HG03442 (cell line): ENCODE measurements at regions not wholly inside any gene's neighbourhood (a gene's known extent, or its start where the extent isn't known, plus 50 kb on each side); places are given as distances from the start of the nearest gene placed in this dataset.
A peak's percentile ranks its signal among the peaks of the same experiment; 100 is the strongest.
"Not testable (repeated sequence)": the region's sequence is repeated elsewhere in the genome, so short reads cannot be mapped to it uniquely, and the experiment has no call there.

Experiments
- ATAC-seq: cut with Tn5 transposase; IDR thresholded peaks from one replicate; pipeline ENCODE4 v1.9.1; 2021; ENCODE audit warnings: mild to moderate bottlenecking, moderate library complexity; ENCODE audit not compliant: unreplicated experiment

- ATAC-seq: no peak
Observed at GRCh38 chr7:32228601-32229000, 158.4 kb upstream of the PDE1C start.

DNA sequence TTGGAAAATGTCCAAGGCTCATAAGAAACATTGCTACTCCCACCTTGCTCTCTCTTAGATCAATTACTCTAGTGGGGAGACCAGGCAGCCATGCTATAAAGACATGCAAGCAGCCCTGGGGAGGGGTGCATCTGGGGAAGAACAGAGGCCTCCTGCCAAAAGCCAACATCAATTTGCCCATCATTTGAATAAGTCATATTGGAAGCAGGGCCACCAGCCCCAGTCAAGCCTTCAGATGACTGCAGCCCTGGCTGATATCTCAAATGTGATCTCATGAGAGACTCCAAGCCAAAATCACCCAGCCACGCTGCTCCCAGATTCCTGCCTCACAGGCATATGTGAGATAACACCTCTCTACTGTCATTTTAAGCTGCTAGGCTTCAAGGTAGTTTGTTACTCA lies 157.5 kb upstream of the PDE1C start:
- ATAC-seq: no peak

DNA sequence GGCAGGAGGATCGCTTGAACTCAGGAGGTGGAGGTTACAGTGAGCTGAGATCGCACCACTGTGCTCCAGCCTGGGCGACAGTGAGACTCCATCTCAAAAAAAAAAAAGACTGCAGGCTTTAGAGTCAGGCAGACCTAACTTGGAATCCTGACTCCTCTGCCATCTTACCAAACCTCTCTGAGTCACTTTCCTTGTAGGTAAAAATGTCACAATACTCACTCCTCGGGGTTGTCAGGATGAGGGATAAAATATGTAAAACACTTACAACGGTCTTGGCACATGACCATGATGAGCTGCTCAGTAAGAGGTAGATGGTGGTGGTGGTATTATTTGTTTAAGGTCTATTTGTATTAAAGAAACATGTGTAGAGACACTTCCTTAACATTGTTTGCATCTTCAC lies 154.1 kb upstream of the PDE1C start:
- no peak for ATAC-seq

- ATAC-seq: no peak
Observed at GRCh38 chr7:32223721-32224120, 153.5 kb upstream of the PDE1C start.

GRCh38 chr7:32223071-32223650 lies 153.0 kb upstream of the PDE1C start:
- ATAC-seq: no peak

DNA sequence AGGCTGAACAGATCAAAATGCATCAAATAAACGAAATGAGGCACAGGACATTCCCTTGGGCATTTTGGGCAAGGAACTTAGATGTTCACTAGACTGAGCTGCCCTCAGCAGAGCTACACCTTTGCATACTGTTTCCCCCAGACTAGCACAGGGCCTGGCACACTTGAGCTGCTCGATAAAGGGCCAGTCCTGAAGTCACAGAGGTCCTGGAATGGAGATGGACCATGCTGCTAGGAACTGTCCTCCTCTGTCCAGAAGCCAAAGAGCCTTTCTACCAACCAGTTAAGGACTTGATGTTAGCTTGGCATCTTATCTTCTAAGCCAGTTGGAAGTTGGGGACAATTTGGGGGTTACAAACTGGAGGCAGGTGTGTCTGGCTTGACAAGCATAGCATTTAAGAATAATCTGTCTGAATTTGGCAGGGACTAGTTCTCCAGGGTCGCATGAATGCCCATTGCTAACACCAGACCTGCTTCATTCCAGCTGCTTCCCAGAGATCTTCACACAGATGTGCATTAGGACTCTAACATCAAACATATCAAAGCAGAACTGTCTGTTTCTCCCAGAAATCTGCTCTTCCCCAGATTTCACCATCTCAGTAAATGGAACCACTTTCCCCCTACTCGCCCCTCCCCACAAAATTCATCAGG lies 152.2 kb upstream of the PDE1C start:
- ATAC-seq: no peak

DNA sequence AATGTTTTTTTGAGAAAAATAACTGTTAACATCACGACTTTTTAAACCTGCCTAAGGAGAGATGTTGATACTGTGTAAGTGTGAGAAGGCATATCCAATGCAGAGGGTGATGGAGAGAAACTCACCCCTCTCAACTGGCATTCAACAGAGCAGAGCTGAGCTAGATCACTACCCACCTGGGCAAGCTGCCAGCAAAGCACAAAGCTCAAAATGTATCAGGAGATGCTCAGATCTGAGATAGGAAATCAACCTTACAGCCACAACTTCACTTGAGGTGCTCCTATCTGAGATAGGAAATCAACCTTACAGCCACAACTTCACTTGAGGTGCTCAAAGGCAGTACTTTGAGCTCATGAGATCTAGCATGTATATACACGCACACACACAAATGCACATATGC lies 151.5 kb upstream of the PDE1C start:
- ATAC-seq: no peak

DNA sequence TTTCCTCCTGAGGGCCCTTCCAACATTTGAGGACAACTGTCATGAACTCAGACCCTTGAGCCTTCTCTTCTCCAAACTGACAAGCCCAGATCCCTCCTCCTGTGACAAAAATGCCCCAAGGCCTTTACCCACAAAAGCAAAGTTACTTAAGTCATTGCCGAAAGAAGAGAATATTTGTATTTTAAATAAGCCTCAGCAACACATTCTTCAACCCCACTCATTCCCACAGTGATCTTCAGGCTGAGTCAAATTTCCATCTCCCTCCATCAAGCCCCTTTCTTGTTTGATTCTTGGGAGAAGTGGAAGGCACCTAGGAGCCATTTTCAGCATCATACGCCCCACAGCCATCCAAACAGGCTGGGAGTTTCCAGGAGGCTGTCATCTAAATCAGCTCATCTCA lies 150.8 kb upstream of the PDE1C start:
- ATAC-seq: no peak

DNA sequence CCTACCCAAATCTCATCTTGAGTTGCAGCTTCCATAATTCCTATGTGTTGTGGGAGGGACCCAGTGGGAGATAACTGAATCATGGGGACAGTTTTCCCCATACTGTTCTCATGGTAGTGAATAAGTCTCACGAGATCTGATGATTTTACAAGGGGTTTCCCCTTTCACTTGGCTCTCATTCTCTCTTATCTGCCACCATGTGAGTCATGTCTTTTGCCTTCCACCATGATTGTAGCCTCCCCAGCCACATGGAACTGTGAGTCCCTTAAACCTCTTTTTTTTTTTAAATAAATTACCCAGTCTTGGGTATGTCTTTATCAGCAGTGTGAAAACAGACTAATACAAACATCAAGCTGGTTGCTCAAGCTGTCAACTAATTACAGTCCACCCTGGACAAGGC lies 149.6 kb upstream of the PDE1C start:
- ATAC-seq: not testable (repeated sequence)

DNA sequence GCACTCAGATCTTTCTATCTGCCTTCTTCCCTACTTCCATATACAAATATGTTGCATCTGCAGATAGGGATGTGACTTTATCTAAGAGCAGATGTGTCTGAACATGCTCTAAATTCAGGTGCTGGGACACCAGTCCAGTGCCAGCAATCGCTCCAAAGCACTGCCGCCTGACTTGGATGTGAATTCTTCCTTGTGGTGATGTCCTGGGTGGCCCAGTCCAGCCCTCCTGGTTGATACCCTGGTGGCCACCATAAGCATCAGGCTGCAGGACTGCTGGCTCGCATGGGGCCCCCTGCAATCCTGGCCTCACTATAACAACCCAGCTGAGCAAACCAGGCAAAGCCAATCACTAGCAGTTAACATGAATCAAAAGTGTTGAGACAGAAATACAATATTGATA lies 149.2 kb upstream of the PDE1C start:
- no peak for ATAC-seq

- no peak for ATAC-seq
Observed at GRCh38 chr7:32218741-32219288, 148.6 kb upstream of the PDE1C start.

- no peak for ATAC-seq
Observed at GRCh38 chr7:32218154-32218467, 147.9 kb upstream of the PDE1C start.

DNA sequence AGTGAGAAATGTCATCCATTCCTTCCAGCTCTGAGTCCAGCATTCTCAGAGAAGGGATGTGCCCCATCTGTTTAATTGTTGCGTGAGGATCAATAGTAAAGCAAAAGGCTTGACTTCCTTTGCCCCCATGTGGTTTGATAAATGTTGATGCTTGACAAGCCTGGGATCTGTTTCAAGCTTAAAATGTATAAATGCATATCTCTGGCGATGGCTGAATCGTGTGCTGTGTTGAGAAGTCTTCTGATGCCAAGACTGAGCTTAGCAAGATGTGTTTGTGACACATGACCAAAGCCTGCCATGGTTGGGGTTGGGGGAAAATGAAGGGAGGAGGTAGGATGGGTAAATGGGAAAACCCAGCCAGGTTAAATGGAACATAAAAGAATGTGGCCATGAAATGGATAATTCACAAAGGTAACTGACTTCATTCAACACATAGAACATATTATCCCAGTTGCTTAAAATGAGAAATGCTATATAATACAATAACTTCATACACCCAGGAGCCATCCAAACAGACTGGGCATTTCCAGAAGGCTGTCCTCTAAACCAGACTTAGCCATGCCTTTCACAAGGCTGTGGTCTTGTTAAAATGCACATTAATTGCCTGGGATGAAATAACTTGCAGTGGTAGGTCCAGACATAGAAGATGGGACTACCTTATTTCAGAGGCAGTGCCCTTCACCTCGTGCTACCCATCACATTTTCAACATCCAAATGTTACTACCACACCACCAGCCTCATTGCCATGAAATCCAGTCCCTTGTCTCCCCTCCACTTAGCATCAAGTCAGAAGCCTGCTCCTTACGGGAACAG lies 147.3 kb upstream of the PDE1C start:
- ATAC-seq: no peak

DNA sequence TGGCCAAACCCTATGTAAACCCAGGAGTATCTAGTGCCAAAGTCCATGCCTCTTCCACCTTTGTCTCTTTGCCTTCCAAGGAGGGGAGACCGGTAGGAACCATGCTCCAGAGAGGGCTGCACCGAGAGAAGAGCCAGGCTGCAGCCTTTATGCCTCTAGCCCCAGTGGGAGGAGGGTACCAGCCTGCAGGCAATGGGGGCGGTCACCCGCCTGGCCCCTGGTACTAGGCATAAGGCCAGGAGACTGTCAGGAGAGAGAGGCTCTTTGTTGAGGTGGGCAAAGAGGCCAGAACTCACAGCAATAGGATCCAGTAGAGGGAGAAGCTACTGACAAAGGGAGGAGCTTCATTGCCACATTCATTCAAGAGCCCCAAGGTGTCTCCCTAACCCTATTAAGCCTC lies 146.6 kb upstream of the PDE1C start:
- ATAC-seq: no peak

GRCh38 chr7:32215697-32216096 lies 145.5 kb upstream of the PDE1C start:
- no peak for ATAC-seq

DNA sequence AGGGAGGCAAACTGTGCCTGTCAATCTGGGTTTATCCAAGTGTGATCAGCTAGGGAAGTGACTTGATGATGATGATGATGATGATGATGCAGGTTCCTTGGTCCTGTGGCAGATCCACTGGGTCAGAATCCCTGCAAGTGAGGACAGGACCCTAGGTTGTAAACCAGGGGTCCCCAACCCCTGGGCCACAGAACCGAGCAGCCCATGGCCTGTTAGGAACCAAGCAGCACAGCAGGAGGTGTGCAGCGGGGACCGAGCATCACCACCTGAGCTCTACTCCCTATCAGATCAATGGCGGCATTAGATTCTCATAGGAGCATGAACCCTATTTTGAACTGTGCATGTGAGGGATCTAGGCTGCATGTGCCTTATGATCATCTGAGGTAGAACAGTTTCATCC lies 144.7 kb upstream of the PDE1C start:
- no peak for ATAC-seq

GRCh38 chr7:32212321-32212720 lies 142.1 kb upstream of the PDE1C start:
- ATAC-seq: no peak

- no peak for ATAC-seq
Observed at GRCh38 chr7:32206987-32207386, 136.8 kb upstream of the PDE1C start.

GRCh38 chr7:32206488-32206887 lies 136.3 kb upstream of the PDE1C start:
- ATAC-seq: no peak

DNA sequence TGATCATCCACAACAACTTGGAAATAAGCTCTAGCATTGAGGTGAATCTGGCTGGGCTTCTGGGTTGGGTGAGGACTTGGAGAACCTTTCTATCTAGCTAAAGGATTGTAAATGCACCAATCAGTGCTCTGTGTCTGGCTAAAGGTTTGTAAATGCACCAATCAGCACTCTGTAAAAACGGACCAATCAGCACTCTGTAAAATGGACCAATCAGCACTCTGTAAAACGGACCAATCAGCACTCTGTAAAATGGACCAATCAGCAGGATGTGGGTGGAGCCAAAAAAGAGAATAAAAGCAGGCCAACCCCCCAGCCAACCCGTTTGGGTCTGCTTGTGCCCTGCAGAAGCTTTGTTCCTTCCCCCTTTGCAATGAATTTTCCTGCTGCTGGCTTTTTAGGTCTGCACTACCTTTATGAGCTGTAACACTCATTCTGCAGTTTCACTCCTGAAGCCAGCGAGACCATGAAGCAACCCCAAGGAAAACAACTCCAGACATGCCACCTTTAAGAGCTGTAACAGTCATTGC lies 135.2 kb upstream of the PDE1C start:
- not testable (repeated sequence) for ATAC-seq

- ATAC-seq: peak; percentile 72
Observed at GRCh38 chr7:32204361-32205018, 134.3 kb upstream of the PDE1C start.
